HG03520 (cell line): ENCODE measurements at regions not wholly inside any gene's neighbourhood (a gene's known extent, or its start where the extent isn't known, plus 50 kb on each side); places are given as distances from the start of the nearest gene placed in this dataset.
A peak's percentile ranks its signal among the peaks of the same experiment; 100 is the strongest.
"Not testable (repeated sequence)": the region's sequence is repeated elsewhere in the genome, so short reads cannot be mapped to it uniquely, and the experiment has no call there.

Experiments used
- ATAC-seq: cut with Tn5 transposase; IDR thresholded peaks from one replicate; pipeline ENCODE4 v1.9.1; 2021; ENCODE audit warnings: mild to moderate bottlenecking, moderate library complexity; ENCODE audit not compliant: unreplicated experiment

- peak; percentile 71 for ATAC-seq
These were observed 255.0 kb upstream of the SLITRK1 start for GRCh38 chr13:84137292-84137691.

- ATAC-seq = no peak
These were observed 254.3 kb upstream of the SLITRK1 start for GRCh38 chr13:84136582-84136981.

GRCh38 chr13:84132491-84132890, 250.2 kb upstream of the SLITRK1 start:
- no peak for ATAC-seq

GRCh38 chr13:84131249-84131648, 249.0 kb upstream of the SLITRK1 start:
- ATAC-seq = no peak

- no peak for ATAC-seq
These were observed 248.3 kb upstream of the SLITRK1 start for GRCh38 chr13:84130495-84131114.

- ATAC-seq = no peak
These were observed 247.7 kb upstream of the SLITRK1 start for GRCh38 chr13:84129966-84130365.

GRCh38 chr13:84127597-84128128, 245.4 kb upstream of the SLITRK1 start:
- ATAC-seq = no peak

GRCh38 chr13:84126671-84127171, 244.4 kb upstream of the SLITRK1 start:
- no peak for ATAC-seq

- ATAC-seq = no peak
These were observed 239.2 kb upstream of the SLITRK1 start for GRCh38 chr13:84121456-84121855.

- no peak for ATAC-seq
These were observed 236.7 kb upstream of the SLITRK1 start for GRCh38 chr13:84118839-84119409.

- ATAC-seq = no peak
These were observed 216.0 kb upstream of the SLITRK1 start for GRCh38 chr13:84098273-84098672.

GRCh38 chr13:84097148-84097547, 214.9 kb upstream of the SLITRK1 start:
- ATAC-seq = no peak

GRCh38 chr13:84096216-84096615, 213.9 kb upstream of the SLITRK1 start:
- no peak for ATAC-seq

GRCh38 chr13:84088996-84089395, 206.7 kb upstream of the SLITRK1 start:
- ATAC-seq = no peak

- ATAC-seq = no peak
These were observed 204.5 kb upstream of the SLITRK1 start for GRCh38 chr13:84086847-84087162.

GRCh38 chr13:84086098-84086846, 204.0 kb upstream of the SLITRK1 start:
- ATAC-seq = not testable (repeated sequence)

GRCh38 chr13:84082462-84082861, 200.2 kb upstream of the SLITRK1 start:
- ATAC-seq = no peak

GRCh38 chr13:84080748-84081530, 198.7 kb upstream of the SLITRK1 start:
- no peak for ATAC-seq

- ATAC-seq = no peak
These were observed 195.0 kb upstream of the SLITRK1 start for GRCh38 chr13:84077271-84077670.

- no peak for ATAC-seq
These were observed 194.0 kb upstream of the SLITRK1 start for GRCh38 chr13:84076280-84076679.

- no peak for ATAC-seq
These were observed 168.3 kb upstream of the SLITRK1 start for GRCh38 chr13:84050536-84050935.
